Activated CD4-positive, alpha-beta T cell treated with anti-CD3 and anti-CD28 coated beads for 48 hours (primary cell): ENCODE measurements at regions not wholly inside any gene's neighbourhood (a gene's known extent, or its start where the extent isn't known, plus 50 kb on each side); places are given as distances from the start of the nearest gene placed in this dataset.
"Not testable (repeated sequence)": the region's sequence is repeated elsewhere in the genome, so short reads cannot be mapped to it uniquely, and the experiment has no call there.

Experiments
- DNase-seq: peaks from one replicate; pipeline ENCODE4 v3.0.0-alpha.2; 2020

DNA sequence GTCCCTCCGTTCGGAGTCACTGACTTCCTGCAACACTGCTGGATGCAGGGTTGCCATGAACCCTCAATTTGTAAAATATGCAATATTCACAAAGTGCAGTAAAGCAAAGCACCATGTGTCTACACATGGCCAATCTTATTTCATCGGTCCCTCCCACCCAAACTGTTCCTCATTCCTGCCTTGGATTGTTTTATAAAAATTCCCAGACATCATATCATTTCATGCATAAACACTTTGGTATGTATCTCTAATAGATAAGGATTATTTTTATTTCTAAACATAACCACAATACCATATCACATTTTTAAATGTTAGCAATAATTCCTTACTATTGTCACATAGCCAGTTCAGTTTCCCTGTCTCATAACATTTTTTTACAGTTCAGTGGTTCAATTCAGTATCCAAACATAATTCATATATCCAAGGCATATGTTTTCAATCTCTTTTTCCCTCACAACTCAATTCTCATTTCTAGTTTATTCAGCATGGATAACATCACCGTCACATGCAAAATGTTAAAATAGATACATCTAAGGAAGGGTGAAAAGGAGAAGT is 82.0 kb upstream of the PCAT7 start:
- DNase-seq: no peak

DNA sequence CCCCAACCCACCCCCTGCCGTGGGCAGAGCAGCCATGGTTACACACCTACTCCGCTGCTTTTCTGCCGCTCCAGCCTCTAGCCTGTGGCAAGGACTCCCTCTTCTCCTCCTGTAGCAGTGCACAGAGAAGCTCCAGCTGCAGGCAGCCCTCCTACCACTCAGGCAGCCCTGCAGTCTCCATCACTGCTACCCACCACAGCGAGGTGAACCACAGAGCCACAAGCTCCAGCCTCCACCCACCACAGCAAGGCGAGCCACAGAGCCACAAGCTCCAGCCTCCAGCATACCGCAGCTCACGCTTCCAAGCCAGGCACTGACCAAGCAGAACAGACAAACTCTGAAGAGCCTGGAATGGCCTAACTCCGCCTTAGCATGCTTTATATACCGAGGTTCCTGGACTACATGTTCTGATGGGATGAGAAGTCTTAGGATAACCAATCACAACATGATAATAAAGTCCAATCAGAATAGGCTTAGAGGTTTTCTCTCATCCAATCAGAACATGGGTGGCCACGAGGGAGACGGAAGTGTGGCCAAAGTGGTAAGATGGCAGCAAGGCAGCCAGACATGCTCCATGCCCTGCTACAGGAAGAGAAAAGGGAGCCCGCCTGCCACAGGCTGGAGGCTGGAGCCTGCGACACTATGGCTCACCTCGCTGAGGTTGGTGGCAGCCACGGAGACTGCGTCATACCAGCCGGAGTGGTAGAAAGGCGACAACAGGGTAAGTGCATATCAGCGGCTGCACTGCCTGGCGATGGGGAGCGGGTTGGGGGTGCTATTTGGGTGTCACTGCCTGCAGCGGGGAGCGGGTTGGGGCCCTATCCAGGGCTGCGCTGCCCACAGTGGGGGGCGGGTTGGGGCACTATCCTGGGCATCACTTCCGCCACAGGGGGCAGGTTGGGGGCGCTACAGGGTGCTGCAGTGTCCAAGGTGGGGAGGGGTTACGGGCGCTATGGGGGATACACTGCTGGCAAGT is 75.8 kb upstream of the PCAT7 start:
- no peak for DNase-seq

- DNase-seq: no peak
Observed at GRCh38 chr9:94479757-94480156, 75.1 kb upstream of the PCAT7 start.

DNA sequence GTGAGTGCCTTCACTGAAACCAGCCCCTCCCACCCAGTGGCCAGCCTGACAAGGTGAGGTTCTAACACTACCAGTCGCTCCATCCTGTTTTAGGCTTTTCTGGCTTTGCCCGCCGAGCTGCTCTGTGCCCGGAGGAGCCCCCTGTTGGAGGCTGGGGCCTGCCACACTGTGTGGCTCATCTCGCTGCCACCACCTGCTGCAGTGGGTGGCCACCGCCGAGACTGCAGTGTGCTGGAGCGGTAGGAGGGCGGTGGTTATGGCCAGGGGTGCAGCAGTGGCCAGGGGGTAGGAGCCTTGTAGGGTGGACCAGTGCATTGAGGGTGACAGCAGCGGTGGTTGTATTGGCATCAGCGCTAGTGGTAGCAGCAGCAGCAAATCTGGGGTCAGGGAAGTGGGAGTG is 74.7 kb upstream of the PCAT7 start:
- no peak for DNase-seq

DNA sequence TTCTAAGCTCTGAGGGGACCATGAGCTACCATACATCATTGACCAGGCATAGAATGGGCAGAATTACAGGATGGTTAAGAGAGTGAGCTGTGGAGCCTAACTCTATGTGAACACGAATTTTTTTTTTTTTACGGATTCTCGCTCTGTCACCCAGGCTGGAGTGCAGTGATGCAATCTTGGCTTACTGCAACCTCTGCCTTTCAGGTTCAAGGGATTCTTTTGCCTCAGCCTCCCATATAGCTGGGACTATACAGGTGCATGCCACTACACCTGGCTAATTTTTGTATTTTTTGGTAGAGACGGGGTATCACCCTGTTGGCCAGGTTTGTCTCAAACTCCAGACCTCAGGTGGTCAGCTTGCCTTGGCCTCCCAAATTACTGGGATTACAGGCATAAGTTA is 72.8 kb upstream of the PCAT7 start:
- no peak for DNase-seq

GRCh38 chr9:94490465-94490864 is 64.4 kb upstream of the PCAT7 start:
- no peak for DNase-seq

DNA sequence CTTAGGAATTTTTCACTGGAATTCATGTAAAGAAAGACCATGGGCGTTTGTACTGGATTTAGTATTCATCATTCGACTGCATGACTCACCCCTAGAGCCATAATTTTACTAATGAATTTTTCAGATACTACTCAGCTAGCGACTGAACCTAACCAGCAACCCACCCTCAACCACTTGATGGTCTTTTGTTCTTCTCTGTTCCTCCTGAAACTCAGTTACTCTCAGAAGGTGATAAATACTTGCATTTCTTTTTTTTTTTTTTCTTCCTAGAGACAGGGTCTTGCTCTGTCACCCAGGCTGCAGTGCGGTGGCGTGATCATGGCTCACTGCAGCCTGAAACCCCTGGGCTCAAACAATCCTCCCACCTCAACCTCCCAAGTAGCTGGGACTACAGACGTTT is 62.8 kb upstream of the PCAT7 start:
- DNase-seq: not testable (repeated sequence)

GRCh38 chr9:94498801-94499453 is 56.0 kb upstream of the PCAT7 start:
- DNase-seq: no peak

DNA sequence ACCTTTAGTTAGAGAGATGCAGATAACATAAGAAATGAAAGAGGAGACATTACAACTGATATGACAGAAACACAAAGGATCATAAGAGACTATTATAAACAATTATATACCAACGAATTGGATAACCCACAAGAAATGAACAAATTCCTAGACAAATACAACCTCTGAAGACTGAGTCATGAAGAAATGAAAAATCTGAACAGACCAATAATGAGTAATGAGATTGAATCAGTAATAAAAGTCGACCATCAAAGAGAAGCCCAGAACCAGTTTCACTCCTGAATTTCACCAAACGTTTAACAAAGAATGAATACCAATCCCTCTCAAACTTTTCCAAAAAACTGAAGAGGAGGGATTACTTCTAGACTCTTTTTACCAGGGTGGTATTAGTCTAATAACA is 50.5 kb upstream of the PCAT7 start:
- no peak for DNase-seq
